A673 (cell line): ENCODE measurements at regions not wholly inside any gene's neighbourhood (a gene's known extent, or its start where the extent isn't known, plus 50 kb on each side); places are given as distances from the start of the nearest gene placed in this dataset.
"Not testable (repeated sequence)": the region's sequence is repeated elsewhere in the genome, so short reads cannot be mapped to it uniquely, and the experiment has no call there.

ENCODE experiments used
- CTCF ChIP-seq: fragments of 300-800, 200-600 bp; sonication (generic); conservative IDR thresholded peaks from 2 replicates; pipeline ENCODE4 v1.5.1; 2017; ENCODE audit warnings: low read depth, mild to moderate bottlenecking, antibody characterized with exemption, low read length, moderate library complexity, mixed read lengths
- EZH2 ChIP-seq: fragments of 200-600 bp; sonication (generic); IDR thresholded peaks from 2 replicates; pipeline ENCODE4 v1.6.1; 2017; ENCODE audit warnings: borderline replicate concordance, low read depth, mild to moderate bottlenecking, mixed read lengths, antibody characterized with exemption, low read length; ENCODE audit not compliant: poor library complexity, severe bottlenecking

- TF ChIP-seq CTCF, EZH2: not testable (repeated sequence)
Measured at GRCh38 chr7:51397608-51398007, 81.0 kb upstream of the COBL start.
